LNCaP clone FGC (cell line): ENCODE measurements at regions not wholly inside any gene's neighbourhood (a gene's known extent, or its start where the extent isn't known, plus 50 kb on each side); places are given as distances from the start of the nearest gene placed in this dataset.

Experiments used
- DNase-seq: peaks from one replicate; pipeline ENCODE4 v3.0.0-alpha.2; 2011; ENCODE audit warnings: low read depth
- H3K4me3 ChIP-seq: 2 replicates; pipeline ENCODE4 v1.5.1; 2011; ENCODE audit warnings: mild to moderate bottlenecking, low read depth, low read length, control low read depth
- TF ChIP-seq, protein P1 (sequence below): IDR thresholded peaks from 2 replicates; pipeline ENCODE4 v1.5.1; 2012; ENCODE audit warnings: mild to moderate bottlenecking; ENCODE audit not compliant: control insufficient read depth, insufficient read depth; ENCODE audit errors: extremely low read depth

GRCh38 chr6:160919723-160920440, 71.7 kb upstream of the MAP3K4 start:
- no peak overlapping the region for H3K4me3 ChIP-seq
- peak; percentile 27 for DNase-seq
- TF ChIP-seq, protein P1, sequence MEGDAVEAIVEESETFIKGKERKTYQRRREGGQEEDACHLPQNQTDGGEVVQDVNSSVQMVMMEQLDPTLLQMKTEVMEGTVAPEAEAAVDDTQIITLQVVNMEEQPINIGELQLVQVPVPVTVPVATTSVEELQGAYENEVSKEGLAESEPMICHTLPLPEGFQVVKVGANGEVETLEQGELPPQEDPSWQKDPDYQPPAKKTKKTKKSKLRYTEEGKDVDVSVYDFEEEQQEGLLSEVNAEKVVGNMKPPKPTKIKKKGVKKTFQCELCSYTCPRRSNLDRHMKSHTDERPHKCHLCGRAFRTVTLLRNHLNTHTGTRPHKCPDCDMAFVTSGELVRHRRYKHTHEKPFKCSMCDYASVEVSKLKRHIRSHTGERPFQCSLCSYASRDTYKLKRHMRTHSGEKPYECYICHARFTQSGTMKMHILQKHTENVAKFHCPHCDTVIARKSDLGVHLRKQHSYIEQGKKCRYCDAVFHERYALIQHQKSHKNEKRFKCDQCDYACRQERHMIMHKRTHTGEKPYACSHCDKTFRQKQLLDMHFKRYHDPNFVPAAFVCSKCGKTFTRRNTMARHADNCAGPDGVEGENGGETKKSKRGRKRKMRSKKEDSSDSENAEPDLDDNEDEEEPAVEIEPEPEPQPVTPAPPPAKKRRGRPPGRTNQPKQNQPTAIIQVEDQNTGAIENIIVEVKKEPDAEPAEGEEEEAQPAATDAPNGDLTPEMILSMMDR: no peak

DNA sequence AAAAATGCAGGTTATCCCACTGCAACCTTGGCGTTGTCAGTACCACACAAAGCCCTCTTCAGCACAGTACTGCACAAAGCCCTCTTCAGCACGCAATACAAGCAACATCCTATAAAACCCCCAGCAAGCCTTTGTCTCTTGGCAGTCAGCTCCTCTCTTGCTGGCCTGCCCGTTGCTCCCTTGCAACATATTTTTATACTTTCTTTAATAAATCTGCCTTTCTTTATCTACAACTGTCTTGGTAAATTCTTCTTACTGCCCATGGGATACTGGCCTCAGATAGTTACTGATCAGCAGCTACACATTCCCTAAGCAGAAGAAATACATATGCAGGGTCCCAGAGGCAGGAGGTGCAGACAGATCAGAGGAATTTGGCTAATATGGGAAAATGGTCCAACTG, 70.5 kb upstream of the MAP3K4 start:
- no peak overlapping the region for H3K4me3 ChIP-seq
- DNase-seq: no peak
- TF ChIP-seq, protein P1: no peak

DNA sequence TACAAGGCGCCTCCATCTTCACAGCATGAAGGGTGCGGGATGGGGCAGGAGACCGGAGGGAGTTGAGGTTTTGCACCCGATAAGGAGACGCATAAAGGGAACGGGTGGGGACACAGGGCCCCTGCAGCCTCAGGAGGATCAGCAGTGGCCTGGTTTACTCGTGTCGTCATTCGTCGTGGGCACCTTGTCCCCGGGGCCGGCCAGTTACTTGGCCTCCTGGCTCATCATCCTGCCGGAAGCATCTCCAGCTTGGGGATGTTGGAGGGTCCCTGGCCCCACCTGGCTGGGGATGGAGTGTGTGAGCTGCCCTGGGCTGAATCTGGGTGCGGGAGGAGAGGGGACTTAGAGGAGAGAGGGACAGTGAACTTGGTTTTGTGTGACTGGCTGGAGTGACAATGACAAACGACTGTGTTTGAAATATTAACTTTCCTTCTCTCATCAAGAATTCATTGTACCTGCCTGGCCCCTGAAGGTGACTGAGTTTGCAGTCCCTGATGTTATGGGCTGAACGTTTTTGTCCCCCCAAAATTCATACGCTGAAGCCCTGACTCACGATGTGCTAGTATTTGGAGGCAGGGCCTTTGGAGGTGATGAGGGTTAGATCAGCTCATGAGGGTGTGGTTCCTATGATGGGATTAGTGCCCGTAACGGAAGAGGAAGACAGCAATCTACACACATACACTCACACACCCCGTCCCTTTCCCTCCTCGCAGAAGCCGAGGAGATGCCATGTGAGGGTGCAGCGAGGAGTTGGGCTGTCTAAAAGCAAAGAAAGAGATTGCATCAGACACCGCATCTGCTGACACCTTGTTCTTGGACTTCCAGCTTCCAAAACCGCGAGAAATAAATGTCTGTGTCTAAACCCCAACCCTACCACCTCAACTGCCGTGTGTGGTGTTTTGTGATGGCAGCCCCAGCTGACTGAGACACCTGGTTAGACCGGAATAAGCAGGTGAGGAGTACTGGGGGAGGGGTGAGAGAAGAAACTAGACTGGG, 65.0 kb upstream of the MAP3K4 start:
- DNase-seq: no peak
- TF ChIP-seq, protein P1: no peak
- no peak overlapping the region for H3K4me3 ChIP-seq

- TF ChIP-seq, protein P1: no peak
- H3K4me3 ChIP-seq: no peak overlapping the region
- no peak for DNase-seq
Observed at GRCh38 chr6:160927416-160927815, 64.2 kb upstream of the MAP3K4 start.

- DNase-seq: no peak
- TF ChIP-seq, protein P1: no peak
- H3K4me3 ChIP-seq: no peak overlapping the region
Observed at GRCh38 chr6:160929361-160929760, 62.2 kb upstream of the MAP3K4 start.

- no peak overlapping the region for H3K4me3 ChIP-seq
- DNase-seq: no peak
- TF ChIP-seq, protein P1: no peak
Observed at GRCh38 chr6:160929831-160930230, 61.7 kb upstream of the MAP3K4 start.
